H1 (cell line): ENCODE measurements at regions not wholly inside any gene's neighbourhood (a gene's known extent, or its start where the extent isn't known, plus 50 kb on each side); places are given as distances from the start of the nearest gene placed in this dataset.

ENCODE experiments used
- BACH1 ChIP-seq: IDR thresholded peaks from 2 replicates; pipeline ENCODE4 v1.6.1; 2012; ENCODE audit warnings: low read length, improper control_type of control experiment
- CREB1 ChIP-seq: IDR thresholded peaks from 2 replicates; pipeline ENCODE4 v1.6.1; 2012; ENCODE audit warnings: inconsistent platforms
- GTF2F1 ChIP-seq: IDR thresholded peaks from 2 replicates; pipeline ENCODE4 v1.6.1; 2012; ENCODE audit warnings: low read depth, low read length, improper control_type of control experiment, borderline replicate concordance
- MAX ChIP-seq: IDR thresholded peaks from 2 replicates; pipeline ENCODE4 v1.6.1; 2012; ENCODE audit warnings: inconsistent platforms

GRCh38 chr4:165626316-165626715 is 246.7 kb upstream of the TLL1 start (continued):
- TF ChIP-seq GTF2F1 (no peak), BACH1 (no peak), MAX (no peak), CREB1 (no peak)
